ENCODE measurements at regions not wholly inside any gene's neighbourhood (a gene's known extent, or its start where the extent isn't known, plus 50 kb on each side); places are given as distances from the start of the nearest gene placed in this dataset.

DNA sequence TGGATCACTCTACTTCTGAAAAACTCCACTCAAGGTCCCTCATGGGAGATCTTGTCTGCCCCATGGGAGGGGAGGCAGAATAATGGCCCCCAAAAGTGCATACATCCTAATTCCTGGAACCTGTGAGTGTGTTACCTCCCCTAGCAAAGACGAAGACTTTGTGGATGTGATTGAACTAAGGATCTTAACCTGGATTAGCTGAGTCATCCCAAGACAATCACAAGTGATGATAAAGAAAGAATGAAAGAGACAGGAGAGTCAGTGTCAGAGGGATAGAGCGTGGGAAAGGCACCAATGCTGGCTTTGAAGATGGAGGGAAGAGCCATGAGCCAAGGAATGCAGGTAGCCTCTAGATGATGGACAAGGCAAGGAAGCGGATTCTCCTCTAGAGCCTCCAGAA, 374.7 kb upstream of the DYNLRB2 start:
- H3K9me3 Mint-ChIP-seq (ENCODE audit: insufficient read depth): no peaks in the 10 kb centered on the region
- 81% methylated on average over 3 of the region's 3 CpGs for WGBS (ENCODE audit: insufficient coverage)
- Histone ChIP-seq H3K27me3 (replicated peaks in 1 of 4; ENCODE audit: control extremely low read depth in 1 of 4, control insufficient read depth in 3 of 4, insufficient read depth in 4 of 4, low read length in 3 of 4) (peaks cover 0 to 3% (median 0%) of the 10 kb centered on the region in 4 experiments), H3K27ac (ENCODE audit: low read length in 2 of 2) (no peak overlapping the region), H3K79me2 (ENCODE audit: control insufficient read depth, insufficient read depth, low read length) (no peaks in the 10 kb centered on the region), H3K9ac (ENCODE audit: low read length) (no peak overlapping the region), H2AFZ (ENCODE audit: insufficient read depth, low read depth, low read length, poor library complexity, severe bottlenecking) (no peak overlapping the region), H3K4me2 (replicated peaks; ENCODE audit: low read depth, low read length, poor library complexity, severe bottlenecking) (no peak overlapping the region), H3K36me3 (replicated peaks in 1 of 2; ENCODE audit: control extremely low read depth in 1 of 2, control insufficient read depth in 1 of 2, extremely low read depth in 1 of 2, insufficient read depth in 2 of 2, low read length in 1 of 2) (no peaks in the 10 kb centered on the region), H3K4me1 (ENCODE audit: control insufficient read depth in 2 of 2, insufficient read depth in 2 of 2, low read length in 2 of 2) (no peaks in the 10 kb centered on the region), H3K9me3 (ENCODE audit: control extremely low read depth in 1 of 3, control insufficient read depth in 2 of 3, insufficient read depth in 1 of 3, low read length in 2 of 3) (no peaks in the 10 kb centered on the region), H4K20me1 (ENCODE audit: control insufficient read depth, insufficient read depth, low read length, poor library complexity, severe bottlenecking) (no peaks in the 10 kb centered on the region), H3K4me3 (ENCODE audit: control extremely low read depth in 1 of 5, extremely low read depth in 1 of 5, insufficient read depth in 1 of 5, low read depth in 2 of 5, low read length in 4 of 5) (no peak overlapping the region)
- ATAC-seq (ENCODE audit: low read depth) (no peak), DNase-seq (no peak)
- POLR2A ChIA-PET: no interaction called here
- intact Hi-C loops (cut with micrococcal nuclease): no loop called here
- no peak for TF ChIP-seq EZH2 (IDR thresholded peaks at IDR 0.05; ENCODE audit: borderline replicate concordance, insufficient read depth, low read depth, low read length, poor library complexity, severe bottlenecking)
- TF ChIP-seq, protein P1, sequence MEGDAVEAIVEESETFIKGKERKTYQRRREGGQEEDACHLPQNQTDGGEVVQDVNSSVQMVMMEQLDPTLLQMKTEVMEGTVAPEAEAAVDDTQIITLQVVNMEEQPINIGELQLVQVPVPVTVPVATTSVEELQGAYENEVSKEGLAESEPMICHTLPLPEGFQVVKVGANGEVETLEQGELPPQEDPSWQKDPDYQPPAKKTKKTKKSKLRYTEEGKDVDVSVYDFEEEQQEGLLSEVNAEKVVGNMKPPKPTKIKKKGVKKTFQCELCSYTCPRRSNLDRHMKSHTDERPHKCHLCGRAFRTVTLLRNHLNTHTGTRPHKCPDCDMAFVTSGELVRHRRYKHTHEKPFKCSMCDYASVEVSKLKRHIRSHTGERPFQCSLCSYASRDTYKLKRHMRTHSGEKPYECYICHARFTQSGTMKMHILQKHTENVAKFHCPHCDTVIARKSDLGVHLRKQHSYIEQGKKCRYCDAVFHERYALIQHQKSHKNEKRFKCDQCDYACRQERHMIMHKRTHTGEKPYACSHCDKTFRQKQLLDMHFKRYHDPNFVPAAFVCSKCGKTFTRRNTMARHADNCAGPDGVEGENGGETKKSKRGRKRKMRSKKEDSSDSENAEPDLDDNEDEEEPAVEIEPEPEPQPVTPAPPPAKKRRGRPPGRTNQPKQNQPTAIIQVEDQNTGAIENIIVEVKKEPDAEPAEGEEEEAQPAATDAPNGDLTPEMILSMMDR (IDR thresholded peaks at IDR 0.05): no peak
- no peak overlapping the region for H3K27ac Mint-ChIP-seq
- H3K4me1 Mint-ChIP-seq: no peaks in the 10 kb centered on the region
- no peaks in the 10 kb centered on the region for H3K27me3 Mint-ChIP-seq
- CTCF ChIA-PET: no interaction called here
- H3K4me3 Mint-ChIP-seq: no peak overlapping the region

DNA sequence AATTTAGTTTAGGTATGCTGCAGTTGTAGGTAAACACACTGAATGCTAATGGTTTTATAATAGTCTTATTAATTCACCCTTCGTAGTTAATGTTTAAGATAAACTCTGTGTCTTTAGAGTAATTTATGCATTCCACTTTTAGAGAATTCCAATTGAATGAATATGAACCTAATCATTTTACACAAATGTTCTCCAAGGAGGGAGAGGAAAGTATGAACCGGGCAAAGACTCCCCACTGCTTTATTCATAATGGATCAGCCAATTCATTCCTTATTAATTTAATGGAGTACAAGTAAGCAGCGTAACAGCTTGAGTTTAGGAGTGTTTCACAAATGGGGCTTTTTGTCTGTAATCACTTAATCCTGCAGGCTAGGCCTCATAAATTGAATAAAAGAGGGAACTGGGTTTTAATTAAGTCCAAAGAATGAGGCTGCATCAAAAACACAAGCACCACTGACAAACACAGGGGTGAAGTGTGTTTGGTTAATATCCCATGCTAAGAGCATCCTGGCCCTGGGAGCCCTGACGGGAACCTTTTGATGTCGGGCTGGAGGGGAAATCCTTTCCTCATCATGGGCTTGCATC, 375.7 kb upstream of the DYNLRB2 start:
- H4K20me1 ChIP-seq (ENCODE audit: control insufficient read depth, insufficient read depth, low read length, poor library complexity, severe bottlenecking): no peaks in the 10 kb centered on the region
- H3K4me3 ChIP-seq (ENCODE audit: control extremely low read depth in 1 of 5, extremely low read depth in 1 of 5, insufficient read depth in 1 of 5, low read depth in 2 of 5, low read length in 4 of 5): no peak overlapping the region
- 50% methylated on average over 2 of the region's 5 CpGs for WGBS (ENCODE audit: insufficient coverage)
- TF ChIP-seq, protein P1 (IDR thresholded peaks at IDR 0.05): no peak
- TF ChIP-seq EZH2 (IDR thresholded peaks at IDR 0.05; ENCODE audit: borderline replicate concordance, insufficient read depth, low read depth, low read length, poor library complexity, severe bottlenecking): no peak
- H3K27me3 Mint-ChIP-seq: no peaks in the 10 kb centered on the region
- H3K27ac Mint-ChIP-seq: no peak overlapping the region
- H3K27me3 ChIP-seq (replicated peaks in 1 of 4; ENCODE audit: control extremely low read depth in 1 of 4, control insufficient read depth in 3 of 4, insufficient read depth in 4 of 4, low read length in 3 of 4): peaks cover 0 to 3% (median 0%) of the 10 kb centered on the region in 4 experiments
- ATAC-seq (ENCODE audit: low read depth): no peak
- H3K9me3 Mint-ChIP-seq (ENCODE audit: insufficient read depth): no peaks in the 10 kb centered on the region
- H3K4me2 ChIP-seq (replicated peaks; ENCODE audit: low read depth, low read length, poor library complexity, severe bottlenecking): no peak overlapping the region
- no peak overlapping the region for H3K4me3 Mint-ChIP-seq
- no peaks in the 10 kb centered on the region for H3K79me2 ChIP-seq (ENCODE audit: control insufficient read depth, insufficient read depth, low read length)
- no peaks in the 10 kb centered on the region for H3K36me3 ChIP-seq (replicated peaks in 1 of 2; ENCODE audit: control extremely low read depth in 1 of 2, control insufficient read depth in 1 of 2, extremely low read depth in 1 of 2, insufficient read depth in 2 of 2, low read length in 1 of 2)
- H3K4me1 Mint-ChIP-seq: no peaks in the 10 kb centered on the region
- intact Hi-C loops (cut with micrococcal nuclease): no loop called here
- no peaks in the 10 kb centered on the region for H3K4me1 ChIP-seq (ENCODE audit: control insufficient read depth in 2 of 2, insufficient read depth in 2 of 2, low read length in 2 of 2)
- no peak for DNase-seq
- H3K9me3 ChIP-seq (ENCODE audit: control extremely low read depth in 1 of 3, control insufficient read depth in 2 of 3, insufficient read depth in 1 of 3, low read length in 2 of 3): no peaks in the 10 kb centered on the region
- H3K27ac ChIP-seq (ENCODE audit: low read length in 2 of 2): no peak overlapping the region
- no peak overlapping the region for H3K9ac ChIP-seq (ENCODE audit: low read length)
- ChIA-PET POLR2A (no interaction called here), CTCF (no interaction called here)
- no peak overlapping the region for H2AFZ ChIP-seq (ENCODE audit: insufficient read depth, low read depth, low read length, poor library complexity, severe bottlenecking)
